ENCODE measurements at regions not wholly inside any gene's neighbourhood (a gene's known extent, or its start where the extent isn't known, plus 50 kb on each side); places are given as distances from the start of the nearest gene placed in this dataset.
A peak's percentile ranks its signal among the peaks of the same experiment; 100 is the strongest.

DNA sequence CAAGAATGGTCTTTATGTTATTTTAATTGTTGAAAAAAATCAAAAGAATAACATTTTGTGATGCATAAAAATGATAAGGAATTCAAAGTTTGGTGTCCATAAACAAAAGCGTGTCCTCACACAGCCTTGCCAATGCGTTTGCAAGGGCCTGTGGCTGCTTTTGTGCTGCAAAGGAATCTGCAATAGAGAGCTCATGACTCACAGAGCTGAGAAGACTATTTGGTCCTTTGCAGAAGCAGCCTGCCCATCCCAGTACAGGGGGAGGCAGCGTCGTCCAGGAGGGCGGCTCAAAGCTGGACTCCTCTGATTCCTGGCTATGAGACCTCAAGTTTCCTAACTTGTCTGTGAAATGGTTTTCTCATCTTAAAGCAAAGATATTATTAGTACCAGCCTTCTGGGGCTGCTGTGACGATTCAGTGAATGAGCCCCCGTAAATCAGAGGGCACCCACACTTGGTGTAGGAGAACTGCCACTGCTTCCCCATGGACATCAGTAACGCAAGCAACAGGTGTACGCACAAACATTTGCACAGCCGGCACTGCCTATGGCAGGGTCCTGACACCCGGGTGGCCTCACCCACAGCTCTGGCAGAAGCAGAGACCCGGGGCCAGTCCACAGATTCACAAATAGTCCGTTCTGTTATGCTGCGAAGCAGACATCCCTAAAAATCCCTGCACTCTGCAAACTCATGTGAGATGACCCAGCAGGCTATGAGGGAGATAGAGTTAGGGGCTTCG is 70.6 kb upstream of the ASAP2 start:
- DNase-seq: no peak

GRCh38 chr2:9127316-9127715 is 79.3 kb upstream of the ASAP2 start:
- no peak for DNase-seq

DNA sequence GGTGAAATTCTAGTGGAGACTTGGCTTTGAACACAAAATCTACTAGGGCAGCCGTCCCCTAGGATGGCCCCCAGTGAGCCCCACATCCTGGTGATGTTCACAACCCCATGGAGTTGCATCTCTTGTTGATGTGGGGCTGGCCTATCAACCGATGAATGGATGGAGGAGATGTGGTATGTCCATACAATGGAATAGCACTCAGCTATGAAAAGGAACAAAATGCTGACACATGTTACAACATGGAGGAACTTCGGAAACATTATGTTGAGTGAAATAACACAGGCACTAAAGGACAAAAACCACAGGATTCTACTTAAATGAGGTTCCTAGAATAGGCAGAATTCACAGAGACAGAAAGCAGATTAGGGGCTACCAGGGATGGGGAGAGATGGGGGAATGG is 80.1 kb upstream of the ASAP2 start:
- no peak for DNase-seq

GRCh38 chr2:9124231-9124741 is 82.3 kb upstream of the ASAP2 start:
- DNase-seq: no peak

- DNase-seq: no peak
Observed at GRCh38 chr2:9123069-9123468, 83.5 kb upstream of the ASAP2 start.

DNA sequence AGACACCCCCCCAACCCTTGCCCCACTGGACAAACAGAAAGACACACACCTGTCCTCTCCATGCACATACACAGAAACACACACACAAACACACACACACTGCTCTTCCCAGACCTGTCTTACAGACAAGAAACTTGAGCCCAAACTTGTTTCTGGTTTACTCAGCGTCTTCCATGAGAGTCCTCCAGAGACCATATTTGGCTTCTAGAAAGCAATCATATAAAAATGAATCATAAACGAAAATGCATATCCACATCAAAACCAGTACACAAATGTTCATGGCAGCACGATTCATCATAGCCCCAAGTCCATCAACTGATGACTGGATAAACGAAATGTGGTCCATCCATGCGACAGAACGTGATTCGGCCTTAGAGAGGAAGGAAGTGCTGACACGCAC is 84.2 kb upstream of the ASAP2 start:
- DNase-seq: no peak

DNA sequence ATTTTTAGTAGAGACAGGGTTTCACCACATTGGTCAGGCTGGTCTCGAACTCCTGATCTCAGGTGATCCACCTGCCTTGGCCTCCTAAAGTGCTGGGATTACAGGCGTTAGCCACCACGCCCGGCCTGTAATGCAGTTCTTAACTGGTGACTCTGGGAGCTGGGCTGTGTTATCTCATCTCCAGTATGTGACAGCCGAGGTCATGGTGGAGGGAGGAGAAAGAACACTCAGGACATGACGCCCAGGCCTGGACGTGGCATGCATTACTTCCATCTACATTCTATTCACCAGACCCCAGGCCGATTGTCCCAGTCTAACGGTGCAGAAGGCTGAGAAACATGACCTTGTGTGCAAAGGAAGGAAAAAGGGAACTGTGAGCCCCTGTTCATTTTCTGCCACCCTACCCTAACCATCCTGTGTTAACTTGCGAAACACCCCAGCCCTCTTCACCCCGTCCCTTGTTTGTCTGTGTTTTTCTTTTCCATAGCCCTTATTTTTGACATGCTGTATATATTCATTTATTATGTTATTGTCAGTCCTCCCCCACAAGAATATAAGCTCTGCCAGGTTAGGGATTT is 88.1 kb upstream of the ASAP2 start:
- DNase-seq: no peak

DNA sequence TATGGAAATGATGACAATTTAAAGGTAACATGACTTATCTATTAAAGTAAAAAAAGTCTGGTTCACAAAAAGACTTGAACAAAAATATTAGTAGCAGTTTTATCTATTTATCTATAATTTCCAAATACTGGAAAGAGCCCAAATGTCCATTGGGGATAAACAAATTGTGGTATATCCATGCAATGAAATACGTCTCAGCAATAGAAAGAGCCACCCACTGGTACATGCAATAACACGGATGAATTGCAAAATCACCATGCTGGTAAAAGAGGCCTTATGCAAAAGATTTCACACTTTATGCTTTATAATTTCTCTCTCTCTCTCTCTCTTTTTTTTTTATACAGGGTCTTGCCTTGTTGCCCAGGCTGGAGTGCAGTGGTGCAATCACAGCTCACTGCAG is 91.4 kb upstream of the ASAP2 start:
- no peak for DNase-seq

DNA sequence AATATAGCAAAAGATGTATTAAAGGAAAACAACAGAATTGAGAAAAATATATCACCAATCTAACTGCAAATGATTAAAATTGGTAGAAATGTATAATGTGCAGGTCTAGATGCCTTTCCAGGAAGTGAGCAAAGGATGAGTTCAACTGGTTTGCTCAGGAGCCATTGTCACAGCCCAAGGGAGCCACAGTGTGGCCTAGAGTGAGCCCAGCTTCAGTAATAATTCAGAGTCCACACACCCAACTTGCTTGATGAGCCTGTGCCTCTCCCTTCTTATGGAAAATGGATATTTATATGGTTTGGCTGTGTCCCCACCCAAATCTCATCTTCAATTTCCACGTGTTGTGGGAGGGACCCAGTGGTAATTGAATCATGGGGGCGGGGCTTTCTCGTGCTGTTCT is 92.2 kb upstream of the ASAP2 start:
- peak; percentile 9 for DNase-seq

DNA sequence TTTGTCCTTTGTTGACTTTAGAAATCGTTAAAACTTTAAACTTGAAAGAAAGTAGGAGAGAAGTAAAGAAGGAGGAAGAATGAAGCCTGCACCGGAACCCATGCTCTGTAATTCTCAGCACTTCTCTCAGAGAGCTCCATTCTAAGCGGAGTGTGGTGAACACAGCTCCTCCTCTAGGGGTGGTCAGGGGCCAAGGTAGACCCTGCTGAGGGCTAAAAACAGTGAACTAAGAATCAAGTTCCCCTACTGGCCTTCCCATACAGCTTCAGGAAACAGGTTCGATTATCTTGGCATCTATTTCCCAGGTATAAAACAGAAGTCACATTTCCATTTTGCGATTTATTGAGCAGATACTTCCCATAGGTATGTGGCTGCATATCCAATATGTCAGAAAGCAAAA is 92.7 kb upstream of the ASAP2 start:
- no peak for DNase-seq

DNA sequence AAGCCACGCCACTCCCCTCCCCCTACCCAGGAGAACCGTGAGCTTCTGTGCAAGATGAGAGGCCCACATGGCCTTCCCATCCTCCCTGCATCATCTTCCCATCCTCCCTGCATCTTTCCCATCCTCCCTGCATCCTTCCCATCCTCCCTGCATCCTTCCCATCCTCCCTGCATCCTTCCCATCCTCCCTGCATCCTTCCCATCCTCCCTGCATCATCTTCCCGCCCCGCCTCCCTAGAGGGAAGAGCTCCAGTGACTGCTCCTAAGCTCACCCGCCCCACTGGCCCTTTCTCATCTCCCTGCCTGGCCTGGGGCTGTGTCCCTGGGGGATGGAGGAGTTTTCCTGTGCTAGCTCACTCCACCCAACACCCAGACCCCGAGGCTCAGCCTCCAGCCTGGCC is 93.3 kb upstream of the ASAP2 start:
- DNase-seq: no peak

GRCh38 chr2:9112079-9112721 is 94.4 kb upstream of the ASAP2 start:
- DNase-seq: no peak

- peak; percentile 32 for DNase-seq
Observed at GRCh38 chr2:9110893-9111569, 95.6 kb upstream of the ASAP2 start.

DNA sequence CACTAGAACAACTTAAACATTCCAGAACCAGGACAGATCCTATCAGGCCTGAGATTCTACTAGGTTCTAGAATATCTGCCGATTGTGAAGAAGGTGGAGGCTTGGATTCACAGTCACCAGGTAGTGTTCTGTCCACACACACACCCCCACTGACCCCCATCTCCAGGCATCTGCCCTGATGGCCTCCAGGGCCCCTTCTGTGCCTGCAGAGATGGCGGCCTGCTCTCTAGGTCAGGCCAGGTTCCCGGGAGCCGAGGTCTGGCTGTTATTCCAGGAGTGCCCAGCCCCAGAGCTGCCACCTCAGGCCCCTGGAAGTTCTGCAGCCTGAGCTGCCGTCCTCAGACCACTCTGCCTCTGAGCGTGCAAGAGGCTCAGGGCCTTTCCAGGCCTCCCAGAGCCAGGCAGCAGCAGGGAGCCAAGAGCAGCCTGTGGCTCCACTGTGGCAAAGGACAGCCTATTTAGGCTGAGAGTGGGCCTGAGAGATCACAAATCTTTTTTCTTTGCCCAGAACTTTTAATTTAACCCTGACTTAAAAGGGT is 96.2 kb upstream of the ASAP2 start:
- DNase-seq: no peak

GRCh38 chr2:9109871-9110270 is 96.7 kb upstream of the ASAP2 start:
- DNase-seq: no peak

GRCh38 chr2:9108210-9108967 is 98.2 kb upstream of the ASAP2 start:
- DNase-seq: peak; percentile 52

GRCh38 chr2:9107168-9108025 is 99.2 kb upstream of the ASAP2 start:
- DNase-seq: no peak

DNA sequence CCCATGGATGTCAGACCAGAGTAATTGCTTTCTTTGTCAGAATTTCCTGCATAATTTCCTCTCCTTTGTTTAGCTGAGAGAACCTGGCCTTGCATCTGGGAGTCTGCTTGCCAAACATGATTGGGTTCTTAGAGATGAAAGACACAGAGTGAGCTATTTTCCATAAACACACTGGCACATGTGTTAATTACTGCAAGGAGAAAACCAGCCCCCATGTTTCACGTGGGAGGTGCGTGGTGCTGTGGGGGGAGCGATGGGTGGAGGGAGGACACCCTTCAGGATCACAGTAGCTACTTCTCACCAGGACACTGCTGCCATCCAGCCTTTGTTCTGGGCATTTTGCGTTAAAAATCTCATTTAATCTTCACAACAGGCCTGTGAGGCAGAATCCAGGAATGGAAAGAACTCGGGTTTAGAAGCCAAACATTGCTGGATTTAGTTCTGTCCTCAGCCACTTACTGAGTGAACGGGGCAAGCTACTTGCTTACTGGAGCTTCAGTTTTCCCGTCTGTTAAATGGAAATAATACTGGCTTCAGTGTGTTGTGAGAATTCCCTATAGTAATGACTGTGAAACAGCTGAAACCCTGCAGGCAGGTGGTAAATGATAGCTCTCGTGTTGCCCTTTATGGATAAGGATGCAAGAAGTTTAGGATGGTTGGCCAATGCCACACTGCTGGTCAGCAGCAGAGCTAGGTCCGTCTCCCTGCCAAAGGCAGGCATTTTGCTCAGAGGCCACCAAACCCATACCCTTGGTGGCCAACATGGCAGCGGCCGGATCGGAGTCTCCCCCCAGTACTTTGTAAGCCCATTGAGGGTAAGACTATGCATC is 100.1 kb upstream of the ASAP2 start:
- no peak for DNase-seq

GRCh38 chr2:9105601-9106337 is 100.8 kb upstream of the ASAP2 start:
- DNase-seq: no peak
